Activated T-cell treated with anti-CD3 and anti-CD28 coated beads, Interleukin-2, amount 50 U/mL, for 48 hours (primary cell): ENCODE measurements at regions not wholly inside any gene's neighbourhood (a gene's known extent, or its start where the extent isn't known, plus 50 kb on each side); places are given as distances from the start of the nearest gene placed in this dataset.

Experiments used
- DNase-seq, 2 experiments: peaks; one replicate each; pipeline ENCODE4 v3.0.0-alpha.2; 2020

DNA sequence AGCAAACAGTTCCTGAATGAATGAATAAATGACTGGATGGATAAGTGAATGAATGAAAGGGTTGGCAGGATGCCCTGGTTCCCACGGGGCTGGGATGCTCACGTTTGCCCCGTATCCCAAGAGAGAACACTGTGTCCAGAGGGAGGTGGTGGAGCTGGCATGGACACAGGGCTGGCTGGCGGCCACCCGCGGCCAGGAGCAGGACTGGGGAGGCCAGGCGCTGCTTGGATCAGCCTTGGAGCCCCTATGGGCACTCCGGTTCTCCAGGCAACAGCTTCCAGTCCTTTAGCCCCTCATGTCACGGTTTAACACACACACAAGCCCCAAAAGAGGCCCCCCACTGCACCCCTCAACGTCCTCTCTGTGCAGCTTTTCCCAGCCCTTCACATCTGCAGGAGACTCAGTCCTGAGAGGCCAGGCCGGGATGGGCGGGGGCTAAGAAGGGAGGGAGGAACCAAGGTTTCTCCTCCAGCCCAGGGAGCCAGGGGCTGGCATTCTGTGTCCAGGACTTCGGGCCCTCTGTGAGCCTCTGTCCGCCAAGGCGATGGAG is 86.0 kb upstream of the ALDH1L1 start:
- no peak for DNase-seq

DNA sequence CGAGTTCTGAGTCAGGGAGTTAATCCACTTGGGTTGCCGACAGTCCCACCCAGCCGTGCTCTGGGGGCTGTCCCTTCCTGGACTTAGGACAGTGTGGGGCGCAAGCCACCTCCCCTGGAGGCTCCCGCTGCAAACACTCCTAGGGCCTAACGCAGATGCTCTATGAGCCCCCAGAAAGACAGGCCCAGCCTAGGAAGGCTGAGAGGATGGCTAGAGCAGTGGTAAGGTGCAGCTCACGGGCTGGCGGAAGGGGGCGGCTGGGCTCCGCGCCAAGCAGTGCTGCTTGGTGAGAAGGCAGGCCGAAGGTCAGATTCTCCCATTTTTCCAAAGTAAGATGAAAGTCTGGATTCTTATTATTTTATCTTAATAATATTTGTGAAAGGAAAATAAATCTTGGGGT is 84.6 kb upstream of the ALDH1L1 start:
- DNase-seq = no peak

DNA sequence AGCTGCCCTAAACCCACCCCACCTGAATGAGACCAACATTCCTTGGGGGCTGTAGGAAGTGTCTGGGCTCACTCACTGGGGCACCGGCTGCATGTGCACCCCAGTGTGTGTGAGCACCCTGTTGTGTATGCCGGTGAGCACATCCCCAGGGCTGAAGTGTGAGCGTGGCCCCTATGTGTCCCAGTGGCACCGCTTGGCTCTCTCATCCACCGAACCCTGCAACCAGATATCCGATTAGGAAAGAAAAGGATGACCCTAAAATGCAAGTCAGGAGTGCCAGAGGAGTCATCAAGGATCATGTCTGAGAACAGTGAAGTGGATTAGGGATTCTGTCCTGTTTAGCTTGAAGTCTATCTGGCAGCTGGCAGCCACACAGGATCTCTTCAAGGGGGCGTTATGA is 84.0 kb upstream of the ALDH1L1 start:
- no peak for DNase-seq

GRCh38 chr3:126263971-126264370 is 83.6 kb upstream of the ALDH1L1 start:
- DNase-seq = no peak

DNA sequence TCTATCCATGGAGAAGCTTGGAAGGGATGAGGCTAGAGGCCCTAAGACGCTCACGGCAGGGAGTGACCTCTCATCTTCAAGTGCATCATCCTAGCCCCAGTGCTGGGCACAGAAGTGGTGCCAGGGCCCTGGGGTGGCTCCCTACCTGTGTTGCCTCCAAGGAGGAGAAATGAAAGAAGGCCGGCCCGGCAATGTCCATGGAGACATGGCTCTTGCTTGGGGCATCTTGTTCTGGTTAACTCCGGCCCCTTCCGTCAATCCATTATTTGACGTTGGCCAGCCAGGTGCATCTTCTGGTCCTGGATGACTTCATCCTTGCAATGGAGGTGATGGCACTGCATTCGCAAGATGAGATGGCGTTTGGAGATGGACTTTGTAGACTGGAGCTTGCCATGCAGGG is 83.2 kb upstream of the ALDH1L1 start:
- no peak for DNase-seq

GRCh38 chr3:126262227-126262626 is 81.8 kb upstream of the ALDH1L1 start:
- DNase-seq = no peak

- no peak for DNase-seq
These were observed 80.7 kb upstream of the ALDH1L1 start for GRCh38 chr3:126261037-126261436.

- peak; percentile 36 to 37 for DNase-seq
These were observed 79.3 kb upstream of the ALDH1L1 start for GRCh38 chr3:126259411-126260391.

- DNase-seq = no peak
These were observed 78.3 kb upstream of the ALDH1L1 start for GRCh38 chr3:126258670-126259069.

GRCh38 chr3:126257984-126258383 is 77.6 kb upstream of the ALDH1L1 start:
- DNase-seq = no peak

DNA sequence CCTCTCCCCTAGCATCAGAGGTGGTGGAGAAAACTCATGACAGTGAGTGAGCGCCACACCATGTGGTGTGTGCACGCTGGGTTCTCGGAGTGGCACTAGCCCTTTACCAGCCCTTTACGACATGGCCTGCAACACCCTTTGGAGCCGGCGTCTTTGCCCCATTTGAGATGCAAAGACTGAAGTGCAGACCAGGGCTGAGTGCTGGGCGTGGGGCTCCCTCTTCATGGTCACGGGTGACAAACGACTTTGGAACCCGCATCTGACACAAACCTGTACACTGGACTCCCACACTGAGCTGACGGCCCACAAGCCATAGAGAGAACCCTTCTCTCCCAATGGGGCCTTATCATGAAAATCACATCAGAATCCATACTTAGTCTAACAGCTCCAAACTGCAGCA is 76.8 kb upstream of the ALDH1L1 start:
- DNase-seq = no peak

GRCh38 chr3:126256251-126256650 is 75.9 kb upstream of the ALDH1L1 start:
- DNase-seq = no peak

GRCh38 chr3:126253072-126253471 is 72.7 kb upstream of the ALDH1L1 start:
- DNase-seq = no peak

- no peak for DNase-seq
These were observed 72.0 kb upstream of the ALDH1L1 start for GRCh38 chr3:126252373-126252772.

DNA sequence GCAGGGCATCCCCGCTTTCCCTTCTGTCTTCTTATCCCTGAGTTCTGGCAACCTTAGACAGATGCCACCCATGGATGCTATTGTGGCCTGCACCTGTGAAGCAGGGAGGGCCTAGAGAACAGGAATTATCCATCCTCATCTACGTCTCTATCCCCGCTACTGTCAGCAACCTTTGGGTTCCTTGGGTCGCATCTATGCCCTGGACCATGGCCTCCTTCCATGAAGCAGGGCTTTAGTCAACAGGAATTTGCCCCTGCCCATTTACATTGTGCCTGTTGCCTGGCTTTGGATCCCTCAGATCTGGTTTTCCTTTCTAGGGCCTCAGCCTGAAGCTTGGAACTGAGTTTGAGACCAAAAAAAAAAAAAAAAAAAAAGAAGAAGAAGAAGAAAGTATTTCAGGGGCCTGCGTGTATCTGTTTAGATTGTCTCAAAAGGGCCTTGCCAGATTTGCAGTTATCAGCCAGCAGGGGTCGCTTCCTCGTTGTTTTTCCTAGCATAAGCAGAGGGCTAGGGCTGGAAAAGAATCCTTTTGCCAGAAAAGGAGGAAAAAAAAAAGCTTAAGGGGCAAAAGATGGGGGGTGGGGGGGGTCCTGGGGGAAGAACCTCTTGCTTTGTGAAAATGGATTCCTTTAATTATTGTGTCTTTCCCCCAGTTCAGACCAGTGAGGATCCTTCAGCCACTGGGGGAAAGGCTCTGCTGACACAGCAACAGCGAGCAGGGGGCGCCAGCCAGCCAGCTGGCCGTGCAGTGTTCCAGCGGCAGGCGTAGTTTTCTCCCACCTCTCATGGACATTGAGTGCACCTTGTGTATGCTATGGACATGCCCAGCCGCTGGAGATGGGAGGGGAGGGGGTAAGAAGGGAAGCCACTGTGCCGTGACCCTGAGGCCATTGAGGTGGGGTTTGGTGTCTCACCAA is 65.7 kb upstream of the ALDH1L1 start:
- DNase-seq = no peak
